ENCODE measurements at regions not wholly inside any gene's neighbourhood (a gene's known extent, or its start where the extent isn't known, plus 50 kb on each side); places are given as distances from the start of the nearest gene placed in this dataset.
"Not testable (repeated sequence)": the region's sequence is repeated elsewhere in the genome, so short reads cannot be mapped to it uniquely, and the experiment has no call there.

- TF ChIP-seq TAF1, POLR2A (IDR thresholded peaks at IDR 0.05; ENCODE audit: low read depth, low read length): not testable (repeated sequence)
Observed at GRCh38 chr3:147154988-147155387, 251.4 kb downstream of the ZIC4 start.

Data from GM12891 (cell line).